ENCODE measurements at regions not wholly inside any gene's neighbourhood (a gene's known extent, or its start where the extent isn't known, plus 50 kb on each side); places are given as distances from the start of the nearest gene placed in this dataset.

DNA sequence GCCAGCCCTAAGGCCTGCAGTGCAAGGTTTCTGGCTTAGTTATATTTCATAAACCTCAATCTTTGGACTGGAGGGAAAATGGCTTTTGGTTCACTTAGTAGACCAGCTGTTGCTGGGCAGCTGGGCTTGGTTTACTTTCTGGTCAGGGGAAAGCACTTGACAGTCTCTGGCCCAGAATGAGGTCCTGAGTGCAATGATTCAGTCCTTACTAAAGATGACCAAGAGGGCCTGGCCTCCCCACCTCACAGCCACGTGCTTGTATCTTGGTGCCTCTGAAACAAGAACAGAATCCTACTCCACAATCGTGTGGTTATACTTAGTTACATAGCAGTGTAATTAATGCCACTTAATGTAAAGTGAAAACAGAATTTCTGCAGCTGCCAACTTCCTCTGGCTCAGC is 325.5 kb upstream of the MEIS1 start:
- Histone ChIP-seq H3K27me3 (ENCODE audit: insufficient read depth, poor library complexity, severe bottlenecking) (no peaks in the 10 kb centered on the region), H3K27ac (replicated peaks) (no peak overlapping the region), H3K4me3 (replicated peaks; ENCODE audit: insufficient read depth, low read length) (no peak overlapping the region)
- DNase-seq (ENCODE audit: low read depth in 1 of 2, low spot score in 1 of 2): no peak
- TF ChIP-seq GABPA (IDR thresholded peaks at IDR 0.05; ENCODE audit: low read depth) (no peak), SPI1 (IDR thresholded peaks at IDR 0.05; ENCODE audit: borderline replicate concordance, low read depth) (no peak), POLR2AphosphoS5 (IDR thresholded peaks at IDR 0.05; ENCODE audit: low read depth) (no peak)
- TF ChIP-seq, protein P1, sequence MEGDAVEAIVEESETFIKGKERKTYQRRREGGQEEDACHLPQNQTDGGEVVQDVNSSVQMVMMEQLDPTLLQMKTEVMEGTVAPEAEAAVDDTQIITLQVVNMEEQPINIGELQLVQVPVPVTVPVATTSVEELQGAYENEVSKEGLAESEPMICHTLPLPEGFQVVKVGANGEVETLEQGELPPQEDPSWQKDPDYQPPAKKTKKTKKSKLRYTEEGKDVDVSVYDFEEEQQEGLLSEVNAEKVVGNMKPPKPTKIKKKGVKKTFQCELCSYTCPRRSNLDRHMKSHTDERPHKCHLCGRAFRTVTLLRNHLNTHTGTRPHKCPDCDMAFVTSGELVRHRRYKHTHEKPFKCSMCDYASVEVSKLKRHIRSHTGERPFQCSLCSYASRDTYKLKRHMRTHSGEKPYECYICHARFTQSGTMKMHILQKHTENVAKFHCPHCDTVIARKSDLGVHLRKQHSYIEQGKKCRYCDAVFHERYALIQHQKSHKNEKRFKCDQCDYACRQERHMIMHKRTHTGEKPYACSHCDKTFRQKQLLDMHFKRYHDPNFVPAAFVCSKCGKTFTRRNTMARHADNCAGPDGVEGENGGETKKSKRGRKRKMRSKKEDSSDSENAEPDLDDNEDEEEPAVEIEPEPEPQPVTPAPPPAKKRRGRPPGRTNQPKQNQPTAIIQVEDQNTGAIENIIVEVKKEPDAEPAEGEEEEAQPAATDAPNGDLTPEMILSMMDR (IDR thresholded peaks at IDR 0.05; ENCODE audit: insufficient read depth, low read length): no peak
- TF ChIP-seq, protein P2, sequence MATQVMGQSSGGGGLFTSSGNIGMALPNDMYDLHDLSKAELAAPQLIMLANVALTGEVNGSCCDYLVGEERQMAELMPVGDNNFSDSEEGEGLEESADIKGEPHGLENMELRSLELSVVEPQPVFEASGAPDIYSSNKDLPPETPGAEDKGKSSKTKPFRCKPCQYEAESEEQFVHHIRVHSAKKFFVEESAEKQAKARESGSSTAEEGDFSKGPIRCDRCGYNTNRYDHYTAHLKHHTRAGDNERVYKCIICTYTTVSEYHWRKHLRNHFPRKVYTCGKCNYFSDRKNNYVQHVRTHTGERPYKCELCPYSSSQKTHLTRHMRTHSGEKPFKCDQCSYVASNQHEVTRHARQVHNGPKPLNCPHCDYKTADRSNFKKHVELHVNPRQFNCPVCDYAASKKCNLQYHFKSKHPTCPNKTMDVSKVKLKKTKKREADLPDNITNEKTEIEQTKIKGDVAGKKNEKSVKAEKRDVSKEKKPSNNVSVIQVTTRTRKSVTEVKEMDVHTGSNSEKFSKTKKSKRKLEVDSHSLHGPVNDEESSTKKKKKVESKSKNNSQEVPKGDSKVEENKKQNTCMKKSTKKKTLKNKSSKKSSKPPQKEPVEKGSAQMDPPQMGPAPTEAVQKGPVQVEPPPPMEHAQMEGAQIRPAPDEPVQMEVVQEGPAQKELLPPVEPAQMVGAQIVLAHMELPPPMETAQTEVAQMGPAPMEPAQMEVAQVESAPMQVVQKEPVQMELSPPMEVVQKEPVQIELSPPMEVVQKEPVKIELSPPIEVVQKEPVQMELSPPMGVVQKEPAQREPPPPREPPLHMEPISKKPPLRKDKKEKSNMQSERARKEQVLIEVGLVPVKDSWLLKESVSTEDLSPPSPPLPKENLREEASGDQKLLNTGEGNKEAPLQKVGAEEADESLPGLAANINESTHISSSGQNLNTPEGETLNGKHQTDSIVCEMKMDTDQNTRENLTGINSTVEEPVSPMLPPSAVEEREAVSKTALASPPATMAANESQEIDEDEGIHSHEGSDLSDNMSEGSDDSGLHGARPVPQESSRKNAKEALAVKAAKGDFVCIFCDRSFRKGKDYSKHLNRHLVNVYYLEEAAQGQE (IDR thresholded peaks at IDR 0.05; ENCODE audit: insufficient replicate concordance, low read depth): no peak

DNA sequence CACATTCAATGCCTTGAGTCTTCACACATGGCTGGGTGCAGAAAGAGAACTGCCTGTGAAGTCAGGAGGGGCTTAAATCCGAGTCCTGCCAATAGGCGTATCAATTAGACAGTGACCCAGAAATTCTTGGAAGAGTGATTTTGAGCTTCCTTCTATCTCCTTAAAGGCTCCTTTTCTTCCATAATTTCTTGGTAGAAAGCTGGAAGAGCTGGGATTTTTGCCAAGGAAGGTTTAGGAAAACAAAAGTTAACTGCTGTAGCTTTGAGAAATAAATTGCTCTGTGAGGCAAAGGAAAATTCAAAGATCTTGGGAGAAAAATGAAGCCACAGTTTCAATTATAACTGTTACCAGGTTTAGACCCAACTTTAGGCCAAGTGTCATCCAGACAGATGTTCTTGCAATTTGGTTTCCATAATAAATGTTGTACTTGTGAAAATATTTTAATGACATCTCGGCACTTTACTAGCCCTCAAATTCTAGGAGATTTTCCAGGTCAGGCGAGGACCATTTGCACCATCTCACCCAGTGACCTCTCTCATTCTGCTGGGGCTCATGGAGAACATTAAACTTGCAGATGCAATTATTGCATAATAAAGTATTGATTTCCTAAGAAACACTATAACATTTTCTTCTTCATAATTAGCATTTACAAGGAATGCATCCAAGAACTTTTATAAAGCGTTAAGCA is 329.7 kb upstream of the MEIS1 start:
- H3K27ac ChIP-seq (replicated peaks): no peak overlapping the region
- no peaks in the 10 kb centered on the region for H3K27me3 ChIP-seq (ENCODE audit: insufficient read depth, poor library complexity, severe bottlenecking)
- no peak overlapping the region for H3K4me3 ChIP-seq (replicated peaks; ENCODE audit: insufficient read depth, low read length)
- no peak for DNase-seq (ENCODE audit: low read depth in 1 of 2, low spot score in 1 of 2)
- TF ChIP-seq, protein P1 (IDR thresholded peaks at IDR 0.05; ENCODE audit: insufficient read depth, low read length): no peak
- TF ChIP-seq, protein P2 (IDR thresholded peaks at IDR 0.05; ENCODE audit: insufficient replicate concordance, low read depth): no peak
- TF ChIP-seq GABPA (IDR thresholded peaks at IDR 0.05; ENCODE audit: low read depth) (no peak), POLR2AphosphoS5 (IDR thresholded peaks at IDR 0.05; ENCODE audit: low read depth) (no peak), SPI1 (IDR thresholded peaks at IDR 0.05; ENCODE audit: borderline replicate concordance, low read depth) (no peak)

DNA sequence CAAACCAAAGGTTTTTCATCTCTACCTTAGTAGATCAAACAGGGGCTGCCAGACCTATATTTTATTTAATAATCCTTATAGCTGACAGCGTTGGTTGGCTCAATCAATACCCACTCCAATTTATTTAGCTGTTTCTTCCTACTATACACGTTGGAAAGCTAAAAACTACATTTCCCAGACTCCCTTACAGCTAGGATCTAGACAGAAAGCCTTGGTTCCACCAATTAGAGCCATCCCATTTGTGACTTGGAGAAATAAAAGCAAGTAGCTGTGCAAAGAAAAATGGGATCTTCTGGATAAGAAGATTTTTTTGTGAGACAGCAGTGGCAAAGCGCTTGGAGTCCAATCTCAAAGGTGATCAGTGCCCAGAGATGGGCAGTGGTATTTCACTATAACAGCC is 331.3 kb upstream of the MEIS1 start:
- no peak overlapping the region for H3K27ac ChIP-seq (replicated peaks)
- H3K27me3 ChIP-seq (ENCODE audit: insufficient read depth, poor library complexity, severe bottlenecking): no peaks in the 10 kb centered on the region
- TF ChIP-seq SPI1 (IDR thresholded peaks at IDR 0.05; ENCODE audit: borderline replicate concordance, low read depth): no peak
- TF ChIP-seq, protein P1 (IDR thresholded peaks at IDR 0.05; ENCODE audit: insufficient read depth, low read length): no peak
- TF ChIP-seq GABPA (IDR thresholded peaks at IDR 0.05; ENCODE audit: low read depth): no peak
- TF ChIP-seq, protein P2 (IDR thresholded peaks at IDR 0.05; ENCODE audit: insufficient replicate concordance, low read depth): no peak
- no peak for TF ChIP-seq POLR2AphosphoS5 (IDR thresholded peaks at IDR 0.05; ENCODE audit: low read depth)
- no peak for DNase-seq (ENCODE audit: low read depth in 1 of 2, low spot score in 1 of 2)
- H3K4me3 ChIP-seq (replicated peaks; ENCODE audit: insufficient read depth, low read length): no peak overlapping the region

Measured in HL-60 (cell line).